BE2C (cell line): ENCODE measurements at regions not wholly inside any gene's neighbourhood (a gene's known extent, or its start where the extent isn't known, plus 50 kb on each side); places are given as distances from the start of the nearest gene placed in this dataset.
"Not testable (repeated sequence)": the region's sequence is repeated elsewhere in the genome, so short reads cannot be mapped to it uniquely, and the experiment has no call there.

Experiments
- DNase-seq: peaks from one replicate; pipeline ENCODE4 v3.0.0-alpha.2; 2020
- H3K27me3 ChIP-seq: fragments of 250-450 bp; sonication (Bioruptor Pico); 2 replicates; pipeline ENCODE4 v1.5.1; 2020; ENCODE audit warnings: mild to moderate bottlenecking
- H3K36me3 ChIP-seq: fragments of 250-450 bp; sonication (Bioruptor Pico); 2 replicates; pipeline ENCODE4 v1.5.1; 2020; ENCODE audit warnings: mild to moderate bottlenecking
- H3K4me1 ChIP-seq: fragments of 250-450 bp; sonication (Bioruptor Pico); 2 replicates; pipeline ENCODE4 v1.5.1; 2020
- H3K4me3 ChIP-seq: 2 replicates; pipeline ENCODE4 v1.5.1; 2011; ENCODE audit warnings: low read depth, low read length
- H3K9me3 ChIP-seq: fragments of 250-450 bp; sonication (Bioruptor Pico); 2 replicates; pipeline ENCODE4 v1.5.1; 2020
- TF ChIP-seq, protein P1 (sequence below): IDR thresholded peaks from 2 replicates; pipeline ENCODE4 v1.5.1; 2012; ENCODE audit warnings: mild to moderate bottlenecking, low read depth, low read length

GRCh38 chr10:63675171-63675570 lies 154.0 kb downstream of the REEP3 start:
- peaks cover 17% of the 10 kb centered on the region; the same call in 1 of the 2 replicates for H3K4me1 ChIP-seq
- no peak for DNase-seq

GRCh38 chr10:63677001-63677400 lies 155.8 kb downstream of the REEP3 start:
- Histone ChIP-seq H3K36me3 (no peaks in the 10 kb centered on the region), H3K27me3 (no peaks in the 10 kb centered on the region), H3K4me3 (no peak overlapping the region), H3K9me3 (no peaks in the 10 kb centered on the region), H3K4me1 (peaks cover under 1% of the 10 kb centered on the region; the same call in 1 of the 2 replicates)
- no peak for DNase-seq
- TF ChIP-seq, protein P1, sequence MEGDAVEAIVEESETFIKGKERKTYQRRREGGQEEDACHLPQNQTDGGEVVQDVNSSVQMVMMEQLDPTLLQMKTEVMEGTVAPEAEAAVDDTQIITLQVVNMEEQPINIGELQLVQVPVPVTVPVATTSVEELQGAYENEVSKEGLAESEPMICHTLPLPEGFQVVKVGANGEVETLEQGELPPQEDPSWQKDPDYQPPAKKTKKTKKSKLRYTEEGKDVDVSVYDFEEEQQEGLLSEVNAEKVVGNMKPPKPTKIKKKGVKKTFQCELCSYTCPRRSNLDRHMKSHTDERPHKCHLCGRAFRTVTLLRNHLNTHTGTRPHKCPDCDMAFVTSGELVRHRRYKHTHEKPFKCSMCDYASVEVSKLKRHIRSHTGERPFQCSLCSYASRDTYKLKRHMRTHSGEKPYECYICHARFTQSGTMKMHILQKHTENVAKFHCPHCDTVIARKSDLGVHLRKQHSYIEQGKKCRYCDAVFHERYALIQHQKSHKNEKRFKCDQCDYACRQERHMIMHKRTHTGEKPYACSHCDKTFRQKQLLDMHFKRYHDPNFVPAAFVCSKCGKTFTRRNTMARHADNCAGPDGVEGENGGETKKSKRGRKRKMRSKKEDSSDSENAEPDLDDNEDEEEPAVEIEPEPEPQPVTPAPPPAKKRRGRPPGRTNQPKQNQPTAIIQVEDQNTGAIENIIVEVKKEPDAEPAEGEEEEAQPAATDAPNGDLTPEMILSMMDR, result no peak

More at GRCh38 chr10:63675171-63675570, 154.0 kb downstream of the REEP3 start:
- Histone ChIP-seq H3K27me3 (no peaks in the 10 kb centered on the region), H3K4me3 (no peak overlapping the region), H3K9me3 (no peaks in the 10 kb centered on the region), H3K36me3 (no peaks in the 10 kb centered on the region)
- TF ChIP-seq, protein P1, result no peak

- H3K36me3 ChIP-seq, result not testable (repeated sequence)
These were observed 159.3 kb downstream of the REEP3 start for GRCh38 chr10:63680545-63680944.

DNA sequence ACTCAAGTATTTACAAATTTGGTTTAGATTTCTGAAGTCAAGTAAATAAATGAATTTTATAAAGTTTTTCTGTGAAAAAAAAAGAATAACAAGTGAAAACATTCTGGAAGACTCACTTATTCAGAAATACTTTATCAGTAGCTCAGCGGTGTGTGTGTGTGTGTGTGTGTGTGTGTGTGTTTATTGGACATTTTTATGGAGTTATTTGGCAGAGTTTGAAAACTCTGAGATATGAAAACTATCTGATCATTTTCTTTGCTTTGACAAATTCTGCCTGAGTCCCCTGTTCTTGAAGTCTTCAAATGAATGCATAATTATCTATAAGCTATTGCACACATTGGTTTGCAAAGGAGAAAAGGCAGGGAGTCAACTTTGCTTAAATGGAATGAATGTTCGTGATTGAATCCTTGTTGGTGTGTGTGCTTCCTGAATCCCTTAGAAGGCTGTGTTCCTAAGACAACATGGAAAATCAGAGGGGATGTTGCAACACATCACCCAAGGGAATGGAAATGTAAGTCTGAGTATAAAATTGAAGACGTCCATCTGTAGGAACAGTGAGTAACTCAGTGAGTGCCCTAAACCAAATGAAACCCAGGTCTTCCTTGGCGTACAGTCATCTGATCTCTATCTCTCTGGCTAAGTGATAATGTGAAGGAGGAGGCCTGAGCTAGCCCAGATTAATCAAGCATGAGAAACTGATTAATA lies 160.9 kb downstream of the REEP3 start:
- Histone ChIP-seq H3K27me3 (no peaks in the 10 kb centered on the region), H3K4me3 (no peak overlapping the region), H3K4me1 (no peaks in the 10 kb centered on the region), H3K9me3 (no peaks in the 10 kb centered on the region), H3K36me3 (no peaks in the 10 kb centered on the region)
- no peak for DNase-seq
- TF ChIP-seq, protein P1, result no peak

More at GRCh38 chr10:63680545-63680944, 159.3 kb downstream of the REEP3 start:
- not testable (repeated sequence) for DNase-seq, H3K9me3 ChIP-seq, H3K27me3 ChIP-seq, H3K4me1 ChIP-seq, H3K4me3 ChIP-seq

GRCh38 chr10:63682698-63683052 lies 161.5 kb downstream of the REEP3 start:
- not testable (repeated sequence) for H3K9me3 ChIP-seq, DNase-seq, H3K27me3 ChIP-seq, H3K4me3 ChIP-seq, H3K4me1 ChIP-seq, H3K36me3 ChIP-seq

DNA sequence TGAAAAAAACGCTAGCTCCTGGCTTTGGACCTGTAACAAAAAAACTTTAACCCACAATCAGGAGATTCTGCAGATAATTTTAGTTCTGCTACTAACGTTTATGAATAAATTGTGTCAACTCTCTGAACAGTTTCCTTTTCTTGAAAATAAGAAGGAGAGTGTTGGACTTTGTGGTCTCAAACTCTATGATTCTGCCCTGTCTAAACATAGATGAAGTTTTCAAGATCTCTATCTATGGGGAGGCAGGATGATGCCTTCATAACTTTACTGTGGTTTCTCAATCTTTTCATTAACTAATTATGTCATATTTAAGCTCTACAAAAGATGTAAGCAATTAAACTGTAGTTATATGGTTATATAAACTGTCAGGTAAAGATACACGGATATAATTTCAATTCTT lies 162.0 kb downstream of the REEP3 start:
- TF ChIP-seq, protein P1, result no peak
- Histone ChIP-seq H3K4me3 (no peak overlapping the region), H3K36me3 (no peaks in the 10 kb centered on the region), H3K9me3 (no peaks in the 10 kb centered on the region), H3K4me1 (no peaks in the 10 kb centered on the region), H3K27me3 (no peaks in the 10 kb centered on the region)
- DNase-seq, result no peak

DNA sequence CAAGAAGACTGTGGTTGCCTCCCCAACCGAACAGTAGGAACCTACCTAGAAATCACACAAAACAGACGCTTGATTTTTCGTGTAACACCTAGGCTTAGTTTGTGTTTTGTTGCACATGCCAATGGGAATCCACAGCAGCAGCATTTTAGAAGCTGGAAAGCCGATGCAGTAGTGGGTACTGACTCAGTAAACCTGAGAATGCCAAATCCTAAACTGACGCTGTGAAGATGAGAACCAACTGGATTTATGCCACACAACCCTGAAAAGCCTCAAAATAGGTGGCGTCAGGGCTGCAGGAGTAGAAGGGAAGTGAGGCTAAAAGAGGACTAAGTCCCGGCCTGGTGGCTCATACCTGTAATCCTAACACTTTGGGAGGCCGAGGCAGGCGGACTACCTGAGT lies 162.5 kb downstream of the REEP3 start:
- no peak overlapping the region for H3K4me3 ChIP-seq
- TF ChIP-seq, protein P1, result no peak
- DNase-seq, result no peak
- no peaks in the 10 kb centered on the region for H3K36me3 ChIP-seq
- no peaks in the 10 kb centered on the region for H3K9me3 ChIP-seq
- H3K27me3 ChIP-seq, result no peaks in the 10 kb centered on the region
- no peaks in the 10 kb centered on the region for H3K4me1 ChIP-seq
